ENCODE measurements at regions not wholly inside any gene's neighbourhood (a gene's known extent, or its start where the extent isn't known, plus 50 kb on each side); places are given as distances from the start of the nearest gene placed in this dataset.

DNA sequence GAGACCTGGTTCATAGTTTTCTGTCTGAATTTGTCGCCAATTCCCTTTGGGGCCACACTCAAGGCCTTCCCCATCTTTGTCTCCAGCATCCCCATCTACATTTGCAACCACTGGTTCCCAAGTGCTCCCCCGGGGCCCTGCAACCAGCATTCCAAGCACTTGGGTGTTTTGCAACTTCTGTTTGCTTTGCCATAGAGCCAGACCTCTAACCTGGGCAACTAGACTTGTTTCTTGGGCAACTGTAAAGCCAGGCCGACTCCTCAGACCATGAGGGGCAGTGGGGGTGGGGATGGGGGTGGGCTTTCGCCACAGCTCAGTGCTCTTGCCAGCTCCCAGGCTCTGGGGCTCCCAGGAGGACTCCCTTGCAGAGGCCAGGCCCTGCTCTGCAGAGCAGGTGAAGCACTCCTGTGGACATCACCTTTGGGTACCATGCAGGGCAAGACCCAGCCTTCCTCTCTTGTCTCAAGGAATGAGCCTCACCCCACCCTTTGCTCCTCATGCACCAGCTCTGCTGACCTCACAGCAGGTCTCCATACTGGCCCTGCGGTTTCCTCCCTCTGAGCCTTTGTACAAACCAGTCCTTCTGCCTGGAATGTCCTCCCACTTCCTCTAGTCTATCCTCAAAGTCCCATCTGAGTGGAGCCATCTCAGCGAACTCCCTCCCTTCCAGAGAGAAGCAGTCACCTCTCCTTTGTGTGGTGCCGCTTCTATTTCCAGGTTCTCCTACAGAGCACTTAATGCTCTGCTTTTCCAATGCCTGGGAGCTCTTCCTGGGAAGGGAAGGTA, 126.7 kb upstream of the MYCN start:
- no peak overlapping the region for H3K4me3 ChIP-seq (ENCODE audit: low read depth, low read length)
- DNase-seq (ENCODE audit: low read depth): no peak
- TF ChIP-seq CTCF (IDR thresholded peaks at IDR 0.05; ENCODE audit: low read depth, low read length, missing control alignments): no peak
- in situ Hi-C loops (cut with HindIII; ENCODE audit: low sequenced_read_pairs): no loop called here

DNA sequence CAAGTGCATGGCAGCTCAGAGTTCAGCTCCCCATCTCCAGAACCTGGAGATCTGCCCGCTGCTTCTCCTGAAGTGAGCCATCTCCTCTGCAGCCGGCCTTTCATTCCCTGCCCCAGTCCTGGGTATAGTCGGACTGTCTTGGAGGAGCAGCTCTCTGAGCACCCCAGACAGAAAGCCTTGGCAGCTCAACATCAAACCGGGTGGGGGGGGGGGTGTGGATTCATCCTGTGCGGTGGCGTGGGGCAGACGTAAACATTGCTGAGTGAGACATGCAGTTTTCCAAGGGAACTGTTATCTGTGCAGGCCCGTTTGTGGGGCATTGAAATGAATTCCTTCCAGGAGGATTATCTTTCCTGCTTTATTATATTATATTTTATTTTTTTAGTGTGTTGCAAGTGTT, 125.9 kb upstream of the MYCN start:
- no peak for DNase-seq (ENCODE audit: low read depth)
- TF ChIP-seq CTCF (IDR thresholded peaks at IDR 0.05; ENCODE audit: low read depth, low read length, missing control alignments): no peak
- in situ Hi-C loops (cut with HindIII; ENCODE audit: low sequenced_read_pairs): no loop called here
- no peak overlapping the region for H3K4me3 ChIP-seq (ENCODE audit: low read depth, low read length)

DNA sequence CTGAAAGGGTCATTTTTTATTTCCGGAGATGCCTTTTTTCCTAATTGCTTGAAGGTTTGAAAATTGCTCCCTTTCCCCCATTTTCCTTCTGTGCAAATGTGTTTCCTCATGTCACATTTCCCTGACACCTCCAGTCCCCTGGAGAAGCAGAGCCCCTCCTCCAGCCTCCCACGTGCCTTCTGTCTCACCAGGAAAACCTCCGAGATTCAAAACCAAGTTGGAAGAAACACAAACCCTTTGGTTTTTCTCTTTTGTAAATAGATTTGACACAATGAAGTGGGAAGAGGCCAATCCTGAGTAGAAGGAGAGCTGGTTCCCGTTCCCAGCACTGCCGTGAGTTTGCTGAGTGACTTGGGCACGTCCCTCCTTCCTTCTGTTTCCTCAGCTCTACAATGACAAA, 125.4 kb upstream of the MYCN start:
- in situ Hi-C loops (cut with HindIII; ENCODE audit: low sequenced_read_pairs): no loop called here
- no peak for TF ChIP-seq CTCF (IDR thresholded peaks at IDR 0.05; ENCODE audit: low read depth, low read length, missing control alignments)
- H3K4me3 ChIP-seq (ENCODE audit: low read depth, low read length): no peak overlapping the region
- no peak for DNase-seq (ENCODE audit: low read depth)

- H3K4me3 ChIP-seq (ENCODE audit: low read depth, low read length): no peak overlapping the region
- in situ Hi-C loops (cut with HindIII; ENCODE audit: low sequenced_read_pairs): no loop called here
- TF ChIP-seq CTCF (IDR thresholded peaks at IDR 0.05; ENCODE audit: low read depth, low read length, missing control alignments): no peak
- DNase-seq (ENCODE audit: low read depth): no peak
These were observed 124.1 kb upstream of the MYCN start for GRCh38 chr2:15816226-15816625.

DNA sequence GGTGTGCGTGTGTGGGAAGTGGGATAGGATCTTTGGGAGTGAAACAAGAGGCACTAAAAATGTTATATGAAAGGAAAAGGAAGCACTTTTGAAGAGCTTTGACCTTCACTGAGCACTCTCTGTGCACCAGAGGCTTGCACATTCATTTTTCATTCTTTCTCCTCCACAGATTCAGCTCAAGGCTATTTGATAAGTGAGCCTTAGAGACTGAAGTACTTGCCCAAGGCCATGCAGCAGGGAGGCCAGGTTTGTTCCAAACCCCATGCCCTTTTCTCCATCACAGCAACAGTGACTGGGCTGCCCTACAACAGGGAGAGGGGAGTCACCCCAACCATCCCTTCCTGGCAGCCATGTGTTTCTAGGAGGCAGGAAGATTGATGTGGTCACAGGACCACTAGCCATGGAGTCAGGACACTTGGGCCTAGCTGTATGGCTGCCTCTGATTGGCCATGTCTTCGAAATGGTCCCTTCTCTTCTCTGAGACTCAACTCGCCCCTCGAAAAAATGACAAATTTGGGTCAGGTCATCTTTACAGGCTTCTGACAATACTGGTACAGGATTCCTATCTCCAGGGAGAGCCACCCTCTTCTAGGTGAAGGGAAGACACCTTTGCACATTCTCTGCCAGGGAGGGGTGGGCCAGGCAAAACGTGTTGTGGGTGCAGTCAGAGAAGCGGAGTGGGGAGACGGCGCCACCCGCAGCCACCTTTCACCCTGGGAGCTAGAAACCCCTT, 123.5 kb upstream of the MYCN start:
- DNase-seq (ENCODE audit: low read depth): no peak
- H3K4me3 ChIP-seq (ENCODE audit: low read depth, low read length): no peak overlapping the region
- TF ChIP-seq CTCF (IDR thresholded peaks at IDR 0.05; ENCODE audit: low read depth, low read length, missing control alignments): no peak
- in situ Hi-C loops (cut with HindIII; ENCODE audit: low sequenced_read_pairs): no loop called here

DNA sequence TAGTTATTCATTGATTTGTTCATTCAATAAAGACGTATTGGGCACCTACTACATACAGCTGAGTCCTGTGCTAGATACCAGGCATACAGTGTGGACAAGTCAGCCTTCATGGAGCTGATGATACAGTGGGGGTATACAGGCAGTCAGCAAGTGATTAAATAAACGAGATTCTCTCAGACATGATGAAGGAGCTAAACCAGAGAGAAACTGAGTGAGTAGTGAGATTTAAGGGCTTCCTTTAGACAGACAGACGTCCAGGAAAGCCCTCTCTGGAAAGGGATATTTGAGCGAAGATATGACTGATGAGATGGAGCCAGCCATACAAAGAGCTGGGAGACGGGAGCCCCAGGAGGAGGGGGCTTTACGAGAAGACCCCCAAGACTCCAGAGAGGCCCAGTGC, 122.6 kb upstream of the MYCN start:
- TF ChIP-seq CTCF (IDR thresholded peaks at IDR 0.05; ENCODE audit: low read depth, low read length, missing control alignments): no peak
- no peak overlapping the region for H3K4me3 ChIP-seq (ENCODE audit: low read depth, low read length)
- no peak for DNase-seq (ENCODE audit: low read depth)
- in situ Hi-C loops (cut with HindIII; ENCODE audit: low sequenced_read_pairs): no loop called here

Data from astrocyte of the cerebellum (primary cell).